CD4-positive, alpha-beta T cell treated with Interleukin-15 for 1 hour (primary cell): ENCODE measurements at regions not wholly inside any gene's neighbourhood (a gene's known extent, or its start where the extent isn't known, plus 50 kb on each side); places are given as distances from the start of the nearest gene placed in this dataset.
"Not testable (repeated sequence)": the region's sequence is repeated elsewhere in the genome, so short reads cannot be mapped to it uniquely, and the experiment has no call there.

Experiments
- DNase-seq: peaks from one replicate; pipeline ENCODE4 v3.0.0-alpha.2; 2020

DNA sequence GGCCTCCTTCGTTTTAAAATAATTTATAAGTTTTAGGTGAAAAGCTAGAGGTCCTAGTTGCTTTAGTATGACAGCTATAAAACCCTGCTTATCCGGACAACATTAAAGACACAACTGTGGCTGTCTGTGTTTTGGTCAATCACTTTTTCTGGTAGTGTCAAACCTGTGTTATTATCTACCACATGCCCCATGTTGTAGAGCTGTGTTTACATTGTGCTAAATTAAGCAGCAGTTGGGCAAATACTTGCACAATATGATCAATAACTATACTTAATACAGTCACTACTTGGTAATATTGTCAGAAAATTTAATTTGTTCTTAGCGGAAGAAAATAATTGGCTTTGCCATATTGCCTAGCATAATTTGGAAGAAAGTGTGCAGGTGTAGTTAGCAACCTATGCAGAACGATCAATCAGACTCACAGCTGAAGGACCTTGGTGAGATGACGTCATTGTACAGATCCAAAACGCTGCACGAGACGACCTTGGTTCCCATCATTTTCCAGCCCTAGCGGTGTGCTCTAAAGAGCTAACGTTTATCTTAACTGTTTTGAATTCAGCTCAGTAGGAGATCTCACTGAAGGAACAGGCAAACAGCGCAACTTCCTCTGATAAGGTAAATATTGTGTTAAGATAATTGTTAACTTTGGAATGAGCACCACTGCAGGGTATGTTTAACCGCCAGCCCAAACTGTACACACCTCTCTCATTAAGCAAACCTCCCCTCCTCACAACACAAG is 476.6 kb downstream of the IRS2 start:
- no peak for DNase-seq

DNA sequence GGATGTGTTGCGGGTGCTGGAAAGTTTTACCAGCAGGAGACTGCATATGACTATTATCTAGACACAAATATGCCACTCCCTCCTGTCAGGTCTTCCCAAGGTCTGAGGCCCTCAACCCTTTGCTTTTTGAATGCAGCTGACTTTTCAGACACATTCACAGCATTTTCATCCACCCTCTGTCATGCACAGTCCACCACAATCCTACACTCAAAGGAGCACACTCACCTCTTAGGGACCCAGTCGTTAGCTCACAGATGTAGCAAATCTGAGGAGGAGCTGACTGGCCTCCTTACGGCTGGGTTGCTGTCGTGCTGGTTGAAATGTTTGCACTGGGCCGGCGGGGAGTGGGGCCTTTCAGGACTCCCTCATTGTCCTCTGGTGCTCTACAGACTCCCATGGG is 479.4 kb downstream of the IRS2 start:
- no peak for DNase-seq

DNA sequence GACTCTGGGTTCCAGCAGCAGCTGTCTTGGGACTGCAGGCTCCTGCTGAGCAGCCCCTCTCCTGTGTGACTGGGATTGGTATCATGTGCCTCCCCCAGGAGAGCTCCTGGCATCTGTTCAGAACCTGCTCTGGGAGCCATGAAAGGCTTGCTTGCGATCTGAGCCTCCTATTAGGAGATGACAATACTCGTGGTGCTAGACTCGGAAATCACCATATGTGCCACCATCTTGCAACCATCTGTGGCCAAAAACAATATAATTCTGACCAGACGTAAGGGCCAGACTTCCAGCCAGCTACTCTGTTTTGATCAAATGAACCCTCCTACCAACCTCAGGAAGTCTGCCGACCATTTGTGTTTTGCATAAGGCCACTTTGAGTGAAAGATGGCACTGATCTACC is 484.7 kb downstream of the IRS2 start:
- DNase-seq = no peak

DNA sequence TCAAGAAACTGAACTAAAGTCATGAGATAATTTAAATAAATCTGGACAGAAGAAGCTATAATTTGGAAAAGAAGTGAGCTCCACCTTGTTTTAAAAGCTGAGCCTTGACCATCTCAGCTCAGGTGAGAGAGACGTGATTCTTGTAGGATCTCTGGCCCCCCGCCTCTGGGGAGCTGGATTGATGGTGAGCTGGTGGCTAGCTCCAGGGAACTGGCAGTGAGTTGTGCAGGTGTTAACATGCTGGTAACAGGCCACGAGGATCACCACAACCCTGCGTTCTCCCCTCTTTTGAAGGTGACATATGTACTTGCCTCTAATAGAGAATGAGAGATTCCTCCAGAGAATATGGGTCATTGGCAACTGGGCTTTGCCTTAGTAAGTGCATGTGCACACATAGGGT is 485.1 kb downstream of the IRS2 start:
- DNase-seq = no peak

DNA sequence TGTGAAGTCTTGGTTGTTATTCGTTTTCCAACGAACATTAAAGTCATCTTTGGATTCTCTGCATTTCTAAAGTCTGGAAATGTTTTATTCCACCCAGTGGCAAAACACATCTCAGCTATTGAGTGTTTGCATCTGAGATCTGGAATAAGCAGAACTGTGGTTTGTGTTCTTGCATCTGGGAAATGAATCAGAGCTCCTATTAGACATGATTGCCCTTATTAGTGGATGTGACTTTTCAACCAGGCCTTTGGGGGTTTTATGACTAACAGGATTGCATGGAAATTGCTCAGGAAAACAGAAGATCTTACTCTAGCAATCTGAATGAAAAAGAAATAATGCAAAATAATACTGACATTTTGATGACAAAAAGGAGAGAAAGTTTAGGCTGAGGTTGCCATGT is 488.8 kb downstream of the IRS2 start:
- DNase-seq = no peak

DNA sequence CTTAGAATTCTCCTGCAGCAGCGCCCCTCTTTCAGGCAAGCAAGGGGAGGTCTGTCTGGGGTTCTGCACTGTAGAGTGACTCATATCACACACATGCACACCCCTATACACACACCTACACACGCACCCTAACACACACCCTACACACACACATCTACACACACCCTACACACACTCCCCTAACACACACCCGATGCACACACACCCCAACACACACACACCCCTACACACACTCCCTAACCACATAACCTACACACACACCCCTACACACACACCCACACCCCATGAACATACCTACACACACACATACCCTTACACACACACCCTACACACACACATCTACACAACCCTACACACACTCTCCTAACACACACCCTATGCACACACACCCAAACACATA is 493.2 kb downstream of the IRS2 start:
- DNase-seq = no peak

DNA sequence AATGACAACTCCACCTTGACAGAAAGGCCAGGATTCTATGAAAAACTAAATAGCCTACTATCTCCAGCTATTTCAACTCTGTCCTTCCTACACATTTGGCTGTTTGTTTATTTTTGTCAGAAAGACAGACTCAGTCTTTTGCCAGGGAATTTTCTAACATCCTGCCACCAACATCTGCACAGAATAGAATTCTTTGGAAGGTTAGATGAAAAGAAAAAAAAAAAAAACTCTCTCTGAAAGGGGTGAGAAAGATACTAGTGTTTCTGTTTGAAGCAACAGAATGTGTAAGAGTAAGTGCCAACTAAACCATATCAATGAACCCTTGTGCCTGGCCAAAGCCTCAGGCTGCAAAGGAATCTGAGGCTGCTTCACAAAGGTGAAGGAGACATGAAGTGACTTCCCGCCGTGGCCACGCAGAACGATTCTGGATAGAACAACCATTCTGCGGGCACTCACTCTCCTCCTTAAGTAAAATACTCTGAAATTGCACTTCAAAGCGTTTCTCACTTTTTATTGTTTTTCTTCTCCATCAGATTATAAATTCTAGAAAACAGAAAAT is 498.2 kb downstream of the IRS2 start:
- DNase-seq = no peak

DNA sequence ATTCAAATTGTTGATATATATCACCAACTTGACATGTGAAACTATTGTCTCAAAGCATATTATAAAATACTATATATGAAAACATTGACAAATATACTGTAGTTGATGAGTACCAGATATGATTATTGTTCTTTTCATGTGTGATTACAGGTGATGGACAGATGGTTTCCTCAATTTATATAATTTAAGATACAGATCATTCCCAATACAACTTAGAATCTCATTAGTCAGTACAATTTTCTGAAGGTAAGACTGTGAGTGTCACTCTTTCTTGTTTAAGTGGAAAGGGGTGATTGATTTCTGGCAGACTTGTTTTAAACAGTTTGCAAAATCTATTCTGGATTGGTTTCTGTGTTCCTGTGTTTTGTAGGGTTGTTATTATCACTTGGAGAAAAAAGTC is 498.8 kb downstream of the IRS2 start:
- DNase-seq = no peak

DNA sequence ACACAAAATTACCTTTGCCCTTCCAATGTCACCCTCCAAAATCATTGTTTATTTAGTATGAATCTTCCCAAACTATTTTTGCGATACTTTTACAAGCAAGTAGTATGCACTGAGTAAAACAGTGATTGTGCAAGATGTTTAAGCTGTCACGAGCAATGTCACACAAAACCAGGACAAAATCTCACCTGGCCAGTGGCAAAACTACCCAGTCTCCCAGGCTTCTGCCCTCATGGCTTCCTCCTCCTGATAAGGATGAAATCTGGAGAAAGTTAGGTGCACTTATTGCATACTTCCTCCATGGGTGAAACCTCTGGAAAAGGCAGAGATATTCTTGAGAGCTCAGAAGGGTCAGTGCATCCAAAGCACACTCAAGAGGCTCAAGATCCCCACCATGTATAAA is 500.8 kb downstream of the IRS2 start:
- no peak for DNase-seq

DNA sequence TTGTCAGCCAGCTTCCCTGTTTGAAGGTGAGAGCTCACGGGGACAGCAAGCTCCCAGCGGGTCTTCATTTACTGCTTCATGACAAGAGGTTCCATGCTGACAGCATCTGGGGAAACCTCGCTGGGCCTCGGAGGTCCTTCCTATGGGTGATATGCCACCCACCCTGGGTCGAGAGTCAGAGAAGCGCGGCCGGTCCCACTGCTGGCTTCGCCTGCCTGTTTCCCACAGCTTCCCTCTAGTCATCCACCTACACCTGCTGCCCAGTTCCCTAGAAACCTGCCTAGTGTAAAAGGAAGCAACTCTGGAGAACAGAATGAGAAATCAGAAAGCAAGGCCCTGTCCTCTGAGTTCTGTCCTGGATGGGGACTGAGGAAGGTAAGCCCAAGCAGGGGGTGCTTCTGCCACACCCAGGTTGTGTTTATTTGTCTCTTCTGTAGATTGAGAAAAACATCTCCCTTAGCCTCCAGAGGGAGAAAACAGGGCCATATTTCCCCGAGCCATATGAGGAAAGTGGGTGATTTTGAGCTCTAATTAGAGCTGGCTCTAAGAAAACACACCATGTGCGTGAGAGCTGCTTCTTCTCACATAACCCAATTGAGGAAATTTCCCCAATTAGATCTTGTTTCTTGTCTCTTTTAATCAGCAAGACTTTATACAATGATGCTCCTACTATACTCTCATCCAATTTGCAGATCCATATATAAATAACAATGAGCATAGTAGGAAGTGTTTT is 504.3 kb downstream of the IRS2 start:
- no peak for DNase-seq

DNA sequence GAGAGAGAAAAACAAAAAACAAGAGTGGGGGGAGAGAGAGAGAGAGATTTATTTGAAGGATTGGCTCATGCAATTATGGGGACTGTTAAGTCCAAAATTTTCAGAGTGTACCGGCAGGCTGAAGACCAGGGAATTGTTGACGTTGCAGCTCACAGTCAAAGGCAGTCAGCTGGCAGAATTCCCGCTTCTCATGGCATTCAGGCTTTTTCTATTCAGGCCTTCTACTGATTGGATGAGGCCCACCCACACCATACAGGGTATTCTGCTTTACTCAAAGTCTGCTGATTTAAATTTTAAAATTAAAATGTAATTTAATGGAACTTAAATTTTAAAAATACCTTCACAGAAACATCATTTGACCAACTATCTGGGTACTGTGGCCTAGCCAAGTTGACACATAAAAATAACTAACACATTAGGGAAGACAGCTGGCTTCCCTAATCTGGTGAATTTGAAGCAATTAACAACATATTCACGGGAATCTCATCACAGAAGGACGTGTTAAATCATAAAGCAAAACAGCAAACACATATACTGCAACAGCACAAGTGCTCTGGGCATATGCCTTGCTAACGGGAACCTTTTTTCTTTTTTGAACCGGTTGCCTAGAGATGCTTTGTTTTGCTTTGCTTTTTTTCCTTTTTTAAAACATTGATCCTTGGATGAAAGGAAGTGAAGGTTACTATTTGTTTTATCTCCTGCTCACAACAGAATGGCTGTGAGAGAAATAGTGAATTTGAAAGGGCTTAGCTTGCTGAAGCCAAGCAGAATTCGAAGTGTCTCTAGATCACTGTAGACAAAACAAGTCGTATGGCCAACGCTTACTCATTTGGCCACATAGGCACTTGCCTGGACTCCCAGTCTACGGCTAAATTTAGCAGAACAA is 505.1 kb downstream of the IRS2 start:
- no peak for DNase-seq

DNA sequence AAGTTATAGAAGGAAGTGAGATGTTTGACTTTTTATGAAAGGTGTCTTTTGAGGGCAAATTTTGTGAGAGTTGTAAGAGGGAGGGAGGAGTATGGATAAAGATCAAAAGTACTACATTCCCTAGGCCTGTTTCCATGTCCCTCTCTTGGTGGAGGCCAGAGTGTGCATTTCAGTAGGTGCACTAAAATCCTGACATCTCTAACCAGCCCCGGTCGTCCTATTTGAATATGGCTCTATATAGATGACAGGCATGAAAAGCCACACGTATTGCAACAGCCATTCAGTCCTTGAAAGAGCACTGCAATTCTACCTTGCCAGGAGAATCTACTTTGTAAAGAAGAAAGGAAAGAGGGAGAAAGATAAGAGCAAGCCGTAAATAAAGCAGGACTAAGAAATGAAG is 510.1 kb downstream of the IRS2 start:
- DNase-seq = no peak

DNA sequence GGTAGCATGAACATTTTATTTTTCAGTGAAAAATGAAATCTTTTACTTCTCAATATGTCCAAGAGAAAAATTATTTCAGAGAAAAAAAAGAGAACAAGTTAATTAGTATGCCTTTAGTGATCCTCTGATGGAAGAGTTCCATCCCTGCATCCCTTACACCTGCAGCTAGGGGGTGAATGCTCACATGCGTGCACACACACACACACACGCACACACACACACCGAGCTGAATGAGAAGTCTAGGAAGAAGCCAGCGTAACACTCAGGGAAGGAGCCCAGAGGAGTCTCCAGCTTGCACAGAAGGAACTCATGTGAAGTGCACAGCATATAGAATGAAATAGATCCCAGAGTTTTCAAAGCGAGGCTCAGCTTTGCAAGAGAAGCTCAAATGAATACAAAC is 510.5 kb downstream of the IRS2 start:
- no peak for DNase-seq

DNA sequence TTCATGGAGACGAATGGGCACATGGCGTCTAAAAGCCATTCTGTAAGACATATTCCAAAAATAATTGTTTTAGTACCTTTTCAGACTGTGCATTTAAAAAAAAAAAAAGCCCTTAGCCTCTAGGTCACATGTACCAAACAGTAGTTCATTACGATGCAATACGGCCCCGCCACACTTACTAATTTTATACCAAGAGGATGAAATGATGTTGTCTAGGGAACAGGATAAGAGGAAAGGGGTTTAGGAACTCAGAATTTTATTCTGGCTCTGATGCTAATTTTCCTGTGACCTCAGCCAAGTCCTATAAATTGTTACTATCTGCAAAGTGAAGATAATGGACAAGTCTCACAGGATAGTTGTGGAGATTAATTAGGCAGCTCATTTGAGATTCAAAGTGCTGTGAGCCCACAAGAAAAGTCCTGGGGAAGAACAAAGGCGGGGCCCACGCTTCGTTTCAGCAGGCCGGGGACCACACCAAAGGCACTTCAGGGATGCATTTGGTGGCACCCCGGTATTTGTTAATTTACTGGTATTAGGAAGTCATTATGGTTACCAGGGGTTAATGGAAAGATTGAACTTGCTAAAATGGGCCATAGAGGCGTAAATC is 511.1 kb downstream of the IRS2 start:
- DNase-seq = no peak

DNA sequence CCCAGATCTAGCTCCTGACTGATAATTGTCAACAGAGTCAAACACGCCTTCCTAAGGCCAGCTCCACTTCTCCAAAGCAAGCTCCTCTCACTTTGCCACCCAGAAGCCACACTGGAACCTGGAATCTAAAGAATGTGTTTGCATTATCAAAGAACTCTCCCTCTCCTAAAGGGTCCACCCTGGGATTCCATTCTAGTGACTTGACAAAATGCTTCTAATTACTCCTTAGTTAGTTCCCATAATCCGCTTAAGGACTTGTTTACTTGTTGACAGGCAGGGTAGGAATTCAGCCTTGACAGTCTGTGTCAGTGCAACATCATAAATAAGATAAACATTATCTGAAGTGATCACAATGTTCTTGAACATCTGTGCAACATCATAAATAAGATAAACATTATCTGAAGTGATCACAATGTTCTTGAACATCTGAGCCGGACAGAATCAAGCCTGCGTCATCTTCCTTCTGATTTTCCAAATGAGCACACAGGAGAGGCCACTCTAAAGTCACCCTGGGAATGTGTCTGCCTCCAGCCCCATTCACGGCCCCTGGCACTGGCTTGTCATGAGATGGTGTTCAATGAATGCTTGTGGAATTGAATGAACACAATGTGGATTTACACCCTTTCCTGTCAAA is 512.1 kb downstream of the IRS2 start:
- no peak for DNase-seq

DNA sequence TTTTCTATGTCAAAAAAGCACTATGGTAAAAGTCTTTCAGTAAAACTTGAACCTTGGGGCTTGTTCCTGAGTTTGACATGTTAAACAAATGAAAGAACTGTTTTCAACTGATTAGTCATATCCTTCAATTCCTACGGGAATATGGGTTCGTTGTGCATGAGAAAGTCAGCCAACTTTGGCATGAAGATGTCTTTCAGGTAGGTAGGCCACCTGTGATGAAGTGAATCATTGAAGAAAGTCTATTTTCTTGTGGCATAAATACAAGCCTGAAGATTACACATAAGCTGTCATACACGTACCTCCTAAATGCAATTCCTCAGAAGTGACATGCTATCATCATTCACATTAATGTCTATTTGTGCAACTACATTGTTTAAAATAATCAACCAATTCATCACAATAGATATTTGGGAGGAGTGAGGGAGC is 513.0 kb downstream of the IRS2 start:
- no peak for DNase-seq

DNA sequence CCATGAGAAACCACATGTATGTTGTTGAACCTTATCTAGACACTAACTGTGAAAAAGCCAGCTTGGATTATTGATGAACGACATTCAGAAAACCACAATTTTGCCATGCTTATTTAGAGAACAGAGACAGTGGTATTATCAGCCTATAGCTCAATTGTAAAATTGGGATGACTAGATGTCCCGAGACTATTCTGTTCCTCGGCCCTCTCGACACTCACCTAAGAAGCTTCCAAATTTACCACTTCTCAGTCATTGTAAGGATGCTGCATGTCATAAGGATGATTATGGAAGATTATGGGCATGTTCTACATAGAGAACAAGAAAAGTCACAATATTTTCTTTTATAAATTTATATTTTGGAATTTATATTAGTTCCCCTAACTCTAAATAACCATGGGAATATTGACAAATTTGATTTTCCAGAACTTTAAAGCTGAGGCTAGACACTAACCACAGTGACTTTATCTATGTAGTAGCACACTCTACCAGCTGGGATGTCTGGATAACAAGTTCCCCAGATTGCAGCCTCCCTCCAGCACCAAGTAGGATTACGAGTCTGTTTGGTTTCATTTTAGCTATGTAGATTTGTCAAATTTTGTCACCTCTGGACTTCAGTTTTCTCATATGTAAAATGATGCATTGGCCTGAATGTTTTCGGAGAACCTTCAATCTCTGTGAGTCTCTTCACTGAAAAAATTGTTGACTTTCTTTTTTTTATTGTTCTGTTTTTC is 513.6 kb downstream of the IRS2 start:
- no peak for DNase-seq

DNA sequence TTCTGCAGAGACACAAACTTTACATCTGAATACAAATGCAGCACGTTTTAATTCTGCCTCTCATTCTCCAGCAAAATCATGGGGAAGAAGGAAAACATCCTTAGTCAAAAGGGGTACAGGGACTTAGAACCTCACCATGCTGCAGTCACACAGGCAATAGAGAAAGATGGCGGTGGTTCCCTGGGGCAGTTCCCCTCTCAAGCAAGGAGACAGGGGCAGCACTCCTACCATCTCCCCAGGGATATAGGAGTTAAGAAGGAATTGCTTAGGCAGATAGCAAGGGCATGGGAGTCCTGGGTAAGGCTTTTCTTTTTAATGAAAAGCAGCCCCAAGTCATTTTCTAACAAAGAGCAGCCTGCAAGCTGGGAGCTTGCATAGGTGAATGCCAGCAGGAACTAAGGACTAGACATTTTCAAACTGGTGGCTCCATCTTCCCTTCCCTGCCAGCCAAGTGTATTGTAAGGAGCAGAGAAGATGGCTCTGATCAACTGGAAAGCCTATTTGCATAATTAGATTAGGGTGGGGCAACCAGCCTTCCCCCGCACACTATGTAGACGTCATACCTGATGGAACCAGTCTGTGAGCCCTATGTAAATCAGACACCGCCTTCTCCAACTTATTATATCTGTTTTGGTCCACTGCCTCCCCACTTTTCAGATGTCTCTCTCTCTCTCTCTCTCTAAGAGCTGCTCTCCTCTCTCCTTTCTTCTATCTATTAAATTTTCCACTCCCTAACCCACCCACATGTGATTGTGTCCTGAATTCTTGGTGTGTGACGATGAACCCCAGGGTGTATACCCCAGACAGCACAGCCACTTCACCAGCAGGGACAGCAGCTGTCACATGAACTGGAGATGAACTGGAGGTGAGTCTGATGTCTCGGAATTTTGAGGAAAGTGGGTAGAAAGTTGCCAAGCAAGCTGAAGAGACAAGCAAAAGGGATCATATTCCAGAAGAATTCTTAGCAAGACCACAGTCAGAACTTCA is 514.5 kb downstream of the IRS2 start:
- no peak for DNase-seq

DNA sequence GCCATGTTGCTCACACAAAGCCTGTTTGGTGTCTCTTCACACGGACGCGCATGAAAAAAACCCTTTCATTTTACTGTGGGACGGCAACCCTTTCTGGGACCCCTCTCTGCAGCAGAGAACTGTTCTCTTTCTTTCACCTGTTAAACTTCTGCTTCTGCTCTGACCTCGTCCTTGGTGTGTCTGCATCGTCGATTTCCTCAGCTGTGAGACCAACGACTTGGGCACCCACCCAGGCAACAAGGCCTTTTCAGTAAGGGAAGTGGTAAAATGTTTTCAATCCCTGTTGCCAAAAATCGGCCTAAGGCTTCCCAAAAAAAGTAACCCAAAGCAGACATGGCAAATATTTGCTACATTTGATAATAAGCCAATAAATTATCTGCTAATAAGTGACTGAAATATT is 515.3 kb downstream of the IRS2 start:
- no peak for DNase-seq

DNA sequence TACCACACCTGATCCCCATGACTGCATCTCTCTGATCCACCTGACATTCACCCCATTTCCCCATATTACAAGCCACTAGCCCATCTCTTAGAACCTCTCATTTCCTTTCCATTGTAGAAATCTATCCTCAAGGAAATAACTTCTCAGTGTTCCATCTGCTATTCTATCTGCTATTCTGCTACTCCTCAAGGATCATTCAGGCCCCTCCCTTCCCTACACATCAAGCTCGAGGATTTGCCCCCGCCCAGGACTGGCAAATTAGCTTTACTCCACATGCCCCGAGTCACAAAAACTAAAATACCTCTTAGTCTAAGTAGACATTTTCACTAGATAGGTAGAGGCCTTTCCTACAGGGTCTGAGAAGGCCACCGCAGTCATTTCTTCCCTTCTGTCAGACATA is 517.0 kb downstream of the IRS2 start:
- DNase-seq = not testable (repeated sequence)
